ENCODE measurements at regions not wholly inside any gene's neighbourhood (a gene's known extent, or its start where the extent isn't known, plus 50 kb on each side); places are given as distances from the start of the nearest gene placed in this dataset.

DNA sequence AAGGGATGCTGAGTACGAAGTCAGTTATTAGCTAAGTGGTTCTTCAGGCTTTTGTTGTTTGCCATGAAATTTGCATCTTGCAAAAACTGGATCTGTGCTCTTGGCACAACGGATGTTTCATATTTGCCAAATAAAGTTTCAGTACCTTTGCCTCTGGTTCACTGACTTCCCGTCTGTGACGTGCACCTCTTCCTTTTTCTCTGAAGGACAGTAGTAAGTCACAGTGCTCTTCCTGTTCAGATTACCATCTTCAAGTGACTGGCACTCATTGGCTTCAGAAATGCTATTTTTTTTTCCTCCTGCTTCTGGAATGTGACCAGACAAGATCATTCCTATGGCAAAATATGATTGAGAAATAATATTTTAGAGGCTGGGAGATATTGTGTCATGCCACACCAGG, 75.9 kb upstream of the GREM2 start:
- TF ChIP-seq TAF1 (IDR thresholded peaks at IDR 0.05; ENCODE audit: borderline replicate concordance, insufficient read depth, low read length) (no peak), POLR2AphosphoS5 (IDR thresholded peaks at IDR 0.05; ENCODE audit: low read depth, low read length) (no peak)

GRCh38 chr1:240683576-240683975, 71.6 kb upstream of the GREM2 start:
- TF ChIP-seq, protein P1, sequence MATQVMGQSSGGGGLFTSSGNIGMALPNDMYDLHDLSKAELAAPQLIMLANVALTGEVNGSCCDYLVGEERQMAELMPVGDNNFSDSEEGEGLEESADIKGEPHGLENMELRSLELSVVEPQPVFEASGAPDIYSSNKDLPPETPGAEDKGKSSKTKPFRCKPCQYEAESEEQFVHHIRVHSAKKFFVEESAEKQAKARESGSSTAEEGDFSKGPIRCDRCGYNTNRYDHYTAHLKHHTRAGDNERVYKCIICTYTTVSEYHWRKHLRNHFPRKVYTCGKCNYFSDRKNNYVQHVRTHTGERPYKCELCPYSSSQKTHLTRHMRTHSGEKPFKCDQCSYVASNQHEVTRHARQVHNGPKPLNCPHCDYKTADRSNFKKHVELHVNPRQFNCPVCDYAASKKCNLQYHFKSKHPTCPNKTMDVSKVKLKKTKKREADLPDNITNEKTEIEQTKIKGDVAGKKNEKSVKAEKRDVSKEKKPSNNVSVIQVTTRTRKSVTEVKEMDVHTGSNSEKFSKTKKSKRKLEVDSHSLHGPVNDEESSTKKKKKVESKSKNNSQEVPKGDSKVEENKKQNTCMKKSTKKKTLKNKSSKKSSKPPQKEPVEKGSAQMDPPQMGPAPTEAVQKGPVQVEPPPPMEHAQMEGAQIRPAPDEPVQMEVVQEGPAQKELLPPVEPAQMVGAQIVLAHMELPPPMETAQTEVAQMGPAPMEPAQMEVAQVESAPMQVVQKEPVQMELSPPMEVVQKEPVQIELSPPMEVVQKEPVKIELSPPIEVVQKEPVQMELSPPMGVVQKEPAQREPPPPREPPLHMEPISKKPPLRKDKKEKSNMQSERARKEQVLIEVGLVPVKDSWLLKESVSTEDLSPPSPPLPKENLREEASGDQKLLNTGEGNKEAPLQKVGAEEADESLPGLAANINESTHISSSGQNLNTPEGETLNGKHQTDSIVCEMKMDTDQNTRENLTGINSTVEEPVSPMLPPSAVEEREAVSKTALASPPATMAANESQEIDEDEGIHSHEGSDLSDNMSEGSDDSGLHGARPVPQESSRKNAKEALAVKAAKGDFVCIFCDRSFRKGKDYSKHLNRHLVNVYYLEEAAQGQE (IDR thresholded peaks at IDR 0.05; ENCODE audit: insufficient read depth in 1 of 2, low read depth in 2 of 2, low read length in 2 of 2): no peak

DNA sequence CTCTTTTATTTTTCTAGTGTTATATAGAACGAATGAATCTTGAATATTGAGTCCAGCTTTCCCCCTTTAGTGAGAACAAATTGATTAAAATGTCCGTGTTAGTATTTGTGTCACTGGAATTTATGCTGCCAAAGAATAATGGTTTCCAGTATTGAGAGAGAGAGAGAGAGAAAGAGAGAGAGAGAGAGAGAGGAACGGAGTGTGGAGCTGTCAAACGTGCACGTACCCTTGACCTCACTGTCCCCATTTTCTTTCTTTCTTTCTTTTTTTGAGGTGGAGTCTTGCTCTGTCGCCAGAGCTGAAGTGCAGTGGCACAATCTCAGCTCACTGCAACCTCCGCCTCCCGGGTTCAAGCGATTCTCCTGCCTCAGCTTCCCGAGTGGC, 70.9 kb upstream of the GREM2 start:
- TF ChIP-seq, protein P1 (IDR thresholded peaks at IDR 0.05; ENCODE audit: insufficient read depth in 1 of 2, low read depth in 2 of 2, low read length in 2 of 2): no peak
- TF ChIP-seq SIN3A (IDR thresholded peaks at IDR 0.05; ENCODE audit: borderline replicate concordance, insufficient read depth, low read length) (no peak), POLR2AphosphoS5 (IDR thresholded peaks at IDR 0.05; ENCODE audit: low read depth, low read length) (no peak), TAF1 (IDR thresholded peaks at IDR 0.05; ENCODE audit: borderline replicate concordance, insufficient read depth, low read length) (no peak), FOXP2 (optimal IDR thresholded peaks at IDR 0.05; ENCODE audit: borderline replicate concordance, extremely low read depth, extremely low read length, insufficient read depth) (no peak)

- TF ChIP-seq POLR2AphosphoS5 (IDR thresholded peaks at IDR 0.05; ENCODE audit: low read depth, low read length) (no peak), FOXP2 (optimal IDR thresholded peaks at IDR 0.05; ENCODE audit: borderline replicate concordance, extremely low read depth, extremely low read length, insufficient read depth) (no peak), TAF1 (IDR thresholded peaks at IDR 0.05; ENCODE audit: borderline replicate concordance, insufficient read depth, low read length) (no peak), SIN3A (IDR thresholded peaks at IDR 0.05; ENCODE audit: borderline replicate concordance, insufficient read depth, low read length) (no peak)
- TF ChIP-seq, protein P1 (IDR thresholded peaks at IDR 0.05; ENCODE audit: insufficient read depth in 1 of 2, low read depth in 2 of 2, low read length in 2 of 2): no peak
These were observed 70.4 kb upstream of the GREM2 start for GRCh38 chr1:240682166-240682858.

- TF ChIP-seq POLR2AphosphoS5 (IDR thresholded peaks at IDR 0.05; ENCODE audit: low read depth, low read length) (no peak), TAF1 (IDR thresholded peaks at IDR 0.05; ENCODE audit: borderline replicate concordance, insufficient read depth, low read length) (no peak), SIN3A (IDR thresholded peaks at IDR 0.05; ENCODE audit: borderline replicate concordance, insufficient read depth, low read length) (no peak), FOXP2 (optimal IDR thresholded peaks at IDR 0.05; ENCODE audit: borderline replicate concordance, extremely low read depth, extremely low read length, insufficient read depth) (no peak)
- TF ChIP-seq, protein P1 (IDR thresholded peaks at IDR 0.05; ENCODE audit: insufficient read depth in 1 of 2, low read depth in 2 of 2, low read length in 2 of 2): no peak
These were observed 60.3 kb upstream of the GREM2 start for GRCh38 chr1:240672132-240672811.

All from PFSK-1 (cell line).